ENCODE measurements at regions not wholly inside any gene's neighbourhood (a gene's known extent, or its start where the extent isn't known, plus 50 kb on each side); places are given as distances from the start of the nearest gene placed in this dataset.

DNA sequence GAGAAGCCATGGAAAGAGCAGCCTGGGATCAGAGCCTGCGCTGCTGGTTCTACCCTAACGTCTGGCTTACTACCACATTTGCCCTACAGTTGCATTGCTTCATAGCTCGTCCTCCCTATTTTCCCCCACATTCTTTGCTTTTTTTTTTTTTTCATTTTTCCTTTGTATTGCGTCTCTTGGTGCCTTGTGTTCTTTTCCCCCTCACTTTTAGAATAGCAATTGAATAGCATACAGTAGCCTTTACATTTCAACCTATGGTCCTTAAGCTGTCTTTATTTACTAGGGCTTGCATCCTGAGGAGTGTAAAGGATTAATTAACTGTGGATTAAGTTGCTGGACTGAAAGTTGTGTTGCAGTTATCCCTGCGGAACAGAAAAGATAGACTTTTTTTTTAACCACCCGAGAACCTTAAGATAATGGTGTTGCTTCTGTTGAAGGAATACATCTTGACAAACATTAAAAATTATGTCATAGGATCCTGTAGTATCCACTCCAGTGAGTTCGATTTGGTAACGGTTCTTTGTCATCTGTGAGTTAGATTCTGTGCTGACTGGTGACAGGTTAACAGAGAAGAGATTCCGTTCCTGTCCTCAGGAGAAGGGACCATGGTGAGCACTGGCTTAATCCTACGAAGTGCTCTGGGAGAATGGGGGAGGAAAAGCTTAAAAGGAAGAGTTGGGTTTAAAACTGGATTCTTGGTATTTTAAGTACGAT lies 417.4 kb upstream of the NAALADL2 start:
- no peaks in the 10 kb centered on the region for H3K36me3 ChIP-seq
- peak overlapping the region; percentile 90 to 97 (median 91) for H3K27ac ChIP-seq
- H3K4me1 ChIP-seq, result peaks cover 0 to 12% (median 5%) of the 10 kb centered on the region in 4 donors
- WGBS (ENCODE audit: insufficient coverage, low coverage, low lambda C conversion rate, missing lambda C conversion rate), result 19% methylated on average over 11 of the region's 11 CpGs
- peak overlapping the region; percentile 81 to 85 (median 81) for H3K4me3 ChIP-seq
- no peaks in the 10 kb centered on the region for H3K9me3 ChIP-seq
- no peaks in the 10 kb centered on the region for H3K27me3 ChIP-seq
- DNase-seq (no peak), ATAC-seq (no peak)
- TF ChIP-seq, protein P1, sequence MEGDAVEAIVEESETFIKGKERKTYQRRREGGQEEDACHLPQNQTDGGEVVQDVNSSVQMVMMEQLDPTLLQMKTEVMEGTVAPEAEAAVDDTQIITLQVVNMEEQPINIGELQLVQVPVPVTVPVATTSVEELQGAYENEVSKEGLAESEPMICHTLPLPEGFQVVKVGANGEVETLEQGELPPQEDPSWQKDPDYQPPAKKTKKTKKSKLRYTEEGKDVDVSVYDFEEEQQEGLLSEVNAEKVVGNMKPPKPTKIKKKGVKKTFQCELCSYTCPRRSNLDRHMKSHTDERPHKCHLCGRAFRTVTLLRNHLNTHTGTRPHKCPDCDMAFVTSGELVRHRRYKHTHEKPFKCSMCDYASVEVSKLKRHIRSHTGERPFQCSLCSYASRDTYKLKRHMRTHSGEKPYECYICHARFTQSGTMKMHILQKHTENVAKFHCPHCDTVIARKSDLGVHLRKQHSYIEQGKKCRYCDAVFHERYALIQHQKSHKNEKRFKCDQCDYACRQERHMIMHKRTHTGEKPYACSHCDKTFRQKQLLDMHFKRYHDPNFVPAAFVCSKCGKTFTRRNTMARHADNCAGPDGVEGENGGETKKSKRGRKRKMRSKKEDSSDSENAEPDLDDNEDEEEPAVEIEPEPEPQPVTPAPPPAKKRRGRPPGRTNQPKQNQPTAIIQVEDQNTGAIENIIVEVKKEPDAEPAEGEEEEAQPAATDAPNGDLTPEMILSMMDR (IDR thresholded peaks at IDR 0.05), result no peak
- no peak for TF ChIP-seq POLR2A (IDR thresholded peaks at IDR 0.05)
- intact Hi-C loops (cut with DNase I), result no loop called here

DNA sequence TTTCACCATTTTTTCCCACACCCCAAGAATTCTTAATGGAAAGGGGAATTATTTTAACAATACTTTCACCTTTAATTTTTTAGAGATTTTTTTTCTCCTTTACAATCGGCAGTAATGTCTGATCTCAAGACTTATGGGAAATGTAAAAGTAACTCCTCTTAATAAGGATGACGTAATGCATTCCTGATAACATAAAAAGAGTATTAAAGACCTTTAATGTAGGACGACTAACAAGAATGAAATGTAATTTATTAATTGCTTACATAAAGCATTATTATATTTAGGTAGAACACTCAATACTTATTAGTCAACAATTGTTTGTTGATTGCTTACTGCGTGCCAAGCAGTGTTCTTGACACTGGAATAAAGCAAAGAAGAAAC lies 416.8 kb upstream of the NAALADL2 start:
- DNase-seq (no peak), ATAC-seq (no peak)
- 71% methylated on average over 4 of the region's 4 CpGs for WGBS (ENCODE audit: insufficient coverage, low coverage, low lambda C conversion rate, missing lambda C conversion rate)
- no peaks in the 10 kb centered on the region for H3K9me3 ChIP-seq
- no peak overlapping the region for H3K4me3 ChIP-seq
- H3K4me1 ChIP-seq, result peaks cover 0 to 12% (median 5%) of the 10 kb centered on the region in 4 donors
- intact Hi-C loops (cut with DNase I), result no loop called here
- no peaks in the 10 kb centered on the region for H3K36me3 ChIP-seq
- H3K27me3 ChIP-seq, result no peaks in the 10 kb centered on the region
- H3K27ac ChIP-seq, result no peak overlapping the region
- no peak for TF ChIP-seq POLR2A (IDR thresholded peaks at IDR 0.05)
- TF ChIP-seq, protein P1 (IDR thresholded peaks at IDR 0.05), result no peak

DNA sequence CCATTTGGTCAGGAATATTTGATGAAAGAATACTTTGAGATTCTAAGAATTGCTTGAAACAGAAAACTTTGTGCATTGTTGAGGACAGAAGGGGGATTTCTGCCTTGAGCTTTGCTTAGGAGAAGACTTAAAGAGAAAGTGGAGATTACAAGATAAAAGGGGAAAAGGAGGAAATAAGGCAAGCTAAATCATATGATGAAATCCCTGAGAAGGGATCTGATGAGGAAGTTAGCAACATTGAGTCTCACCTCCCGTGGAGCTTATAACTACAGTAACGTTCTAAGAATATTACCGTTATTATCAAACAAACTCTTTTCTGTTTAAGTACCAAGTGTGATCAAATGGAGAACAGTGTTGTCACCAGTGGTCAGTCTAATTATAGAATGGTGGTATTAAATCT lies 414.7 kb upstream of the NAALADL2 start:
- Histone ChIP-seq H3K4me1 (peaks cover 0 to 11% (median 3%) of the 10 kb centered on the region in 4 donors), H3K36me3 (no peaks in the 10 kb centered on the region), H3K9me3 (no peaks in the 10 kb centered on the region), H3K27me3 (no peaks in the 10 kb centered on the region), H3K27ac (no peak overlapping the region), H3K4me3 (no peak overlapping the region)
- TF ChIP-seq, protein P1 (IDR thresholded peaks at IDR 0.05), result no peak
- no peak for TF ChIP-seq POLR2A (IDR thresholded peaks at IDR 0.05)
- DNase-seq (no peak), ATAC-seq (no peak)
- intact Hi-C loops (cut with DNase I), result no loop called here
- 47% methylated on average over 3 of the region's 3 CpGs for WGBS (ENCODE audit: insufficient coverage, low coverage, low lambda C conversion rate, missing lambda C conversion rate)

DNA sequence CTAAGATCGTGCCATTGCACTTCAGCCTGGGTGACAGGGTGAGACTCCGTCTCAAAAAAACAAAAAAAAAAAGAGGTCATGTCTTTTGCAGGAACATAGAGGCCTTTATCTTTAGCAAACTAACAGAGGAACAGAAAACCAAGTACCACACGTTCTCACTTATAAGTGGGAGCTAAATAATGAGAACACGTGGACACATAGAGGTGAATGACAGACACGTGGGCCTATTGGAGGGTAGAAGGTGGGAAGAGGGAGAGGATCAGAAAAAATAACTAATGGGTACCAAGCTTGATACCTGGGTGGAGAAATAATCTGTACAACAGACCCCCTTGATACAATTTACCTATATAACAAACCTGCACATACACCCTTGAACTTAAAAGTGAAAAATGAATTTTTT lies 401.4 kb upstream of the NAALADL2 start:
- no peaks in the 10 kb centered on the region for H3K36me3 ChIP-seq
- no peaks in the 10 kb centered on the region for H3K4me1 ChIP-seq
- no peaks in the 10 kb centered on the region for H3K9me3 ChIP-seq
- no peaks in the 10 kb centered on the region for H3K27me3 ChIP-seq
- H3K27ac ChIP-seq, result no peak overlapping the region
- no peak overlapping the region for H3K4me3 ChIP-seq
- ATAC-seq (no peak), DNase-seq (no peak)
- WGBS (ENCODE audit: insufficient coverage, low coverage, low lambda C conversion rate, missing lambda C conversion rate), result 87% methylated on average over 5 of the region's 5 CpGs
- intact Hi-C loops (cut with DNase I), result no loop called here
- TF ChIP-seq POLR2A (IDR thresholded peaks at IDR 0.05), result no peak
- TF ChIP-seq, protein P1 (IDR thresholded peaks at IDR 0.05), result no peak

All from right lobe of liver (tissue), 6 donors.